Kidney (tissue), 13 donors: ENCODE measurements at regions not wholly inside any gene's neighbourhood (a gene's known extent, or its start where the extent isn't known, plus 50 kb on each side); places are given as distances from the start of the nearest gene placed in this dataset.

Source experiments
- DNase-seq, 5 donors: peaks; one replicate each; pipeline ENCODE4 v3.0.0-alpha.2; 2013 to 2020
- FAIRE-seq: peaks from 2 replicates; lab custom pipeline; 2012; peaks lifted over from hg19 to GRCh38; lab: Jason Lieb, UNC
- H3K27ac ChIP-seq, 2 donors: one replicate each; pipeline ENCODE4 v1.7.0; 2013; ENCODE audit warnings: low read depth in 2 of 2, low read length in 2 of 2, inconsistent platforms in 1 of 2
- H3K27me3 ChIP-seq: one replicate; pipeline ENCODE4 v1.7.1; 2013; ENCODE audit warnings: low read length, inconsistent platforms; ENCODE audit not compliant: control insufficient read depth, insufficient read depth
- H3K36me3 ChIP-seq, 3 donors: one replicate each; pipeline versions ENCODE4 v1.7.0 to v1.7.1; 2013; ENCODE audit warnings: low read length in 3 of 3, control low read depth in 1 of 3, inconsistent platforms in 1 of 3; ENCODE audit not compliant: insufficient read depth in 3 of 3, control insufficient read depth in 2 of 3
- H3K4me1 ChIP-seq, 3 donors: one replicate each; pipeline versions ENCODE4 v1.7.0 to v1.7.1; 2013; ENCODE audit warnings: low read length in 3 of 3, inconsistent platforms in 1 of 3, low read depth in 1 of 3; ENCODE audit not compliant: control insufficient read depth in 2 of 3, insufficient read depth in 2 of 3
- H3K4me3 ChIP-seq, 3 donors: one replicate each; pipeline versions ENCODE4 v1.7.0 to v1.8.1; 2013; ENCODE audit warnings: low read length in 3 of 3, control low read depth in 1 of 3, inconsistent platforms in 1 of 3
- H3K9ac ChIP-seq, 3 donors: one replicate each; pipeline versions ENCODE4 v1.7.0 to v1.7.1; 2013; ENCODE audit warnings: low read length in 3 of 3, control low read depth in 1 of 3, inconsistent platforms in 1 of 3
- H3K9me3 ChIP-seq, 3 donors: one replicate each; pipeline versions ENCODE4 v1.7.0 to v1.7.1; 2013; ENCODE audit warnings: low read length in 3 of 3, control low read depth in 1 of 3, inconsistent platforms in 1 of 3; ENCODE audit not compliant: control insufficient read depth in 2 of 3, insufficient read depth in 1 of 3
- intact Hi-C: fragments of 100-400 bp; cut with DNase I; formaldehyde crosslinking; loops from one replicate; pipeline ENCODE4 v1.11.1; 2022
- TF ChIP-seq, protein P1 (sequence below): IDR thresholded peaks from 3 replicates; pipeline ENCODE4 v1.5.1; 2012; ENCODE audit warnings: mild to moderate bottlenecking, moderate library complexity, borderline replicate concordance; ENCODE audit not compliant: insufficient read depth; ENCODE audit errors: extremely low read depth
- donor health status: control.
- donor health status: control.
- donor health status: control.
- donor health status: control.
- donor health status: control.
- donor health status: DM: yes; HTN: yes; CAD: no.
- donor health status: Normal renal cell carcinoma (clear cell type).

DNA sequence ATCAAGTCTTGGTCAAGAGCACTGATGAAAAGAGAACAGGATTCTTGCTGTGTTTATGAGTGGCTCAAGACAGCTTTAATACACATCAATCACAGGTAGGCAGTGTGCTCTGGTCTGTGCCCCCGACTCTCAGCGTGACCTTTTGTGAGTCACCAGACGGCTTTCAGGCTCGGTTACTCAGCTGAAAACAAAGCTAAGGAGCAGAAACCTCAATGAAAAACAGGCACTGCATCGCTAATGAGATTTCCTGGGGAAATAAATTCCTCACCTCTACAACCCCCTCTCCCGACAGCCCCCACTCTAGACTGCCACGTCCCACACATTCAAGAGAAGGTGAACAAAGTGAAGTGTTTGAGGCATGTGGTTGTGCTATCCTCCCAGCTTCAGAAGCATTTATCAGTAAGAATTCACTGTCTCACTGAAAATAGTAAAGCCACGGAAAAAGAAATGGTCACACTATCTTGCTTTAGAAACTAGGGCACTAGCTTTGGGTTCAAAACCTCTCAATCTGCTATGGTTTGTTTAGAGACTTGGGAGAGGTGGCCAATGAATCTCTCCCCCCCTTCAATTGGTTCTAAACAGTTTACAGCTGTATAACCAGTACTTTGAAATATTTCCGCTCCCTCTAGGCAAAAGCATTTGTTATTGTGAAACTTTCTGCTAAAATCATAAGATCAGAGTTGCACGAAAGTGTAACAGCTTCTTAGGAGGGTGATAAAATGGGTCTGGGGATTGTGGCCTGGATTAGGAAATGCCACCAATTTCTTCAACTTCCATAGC, 199.5 kb upstream of the PMFBP1 start:
- no peaks in the 10 kb centered on the region for H3K9me3 ChIP-seq
- DNase-seq (peak; percentile 79 to 93 (median 86)), FAIRE-seq (no peak)
- H3K9ac ChIP-seq: peak overlapping the region in 1 of 3 donors; percentile 8
- H3K27me3 ChIP-seq: no peaks in the 10 kb centered on the region
- intact Hi-C loops: no loop called here
- H3K27ac ChIP-seq: peak overlapping the region; percentile 17 to 66
- H3K4me3 ChIP-seq: no peak overlapping the region
- H3K4me1 ChIP-seq: peaks cover 4 to 14% (median 12%) of the 10 kb centered on the region in 3 donors
- TF ChIP-seq, protein P1, sequence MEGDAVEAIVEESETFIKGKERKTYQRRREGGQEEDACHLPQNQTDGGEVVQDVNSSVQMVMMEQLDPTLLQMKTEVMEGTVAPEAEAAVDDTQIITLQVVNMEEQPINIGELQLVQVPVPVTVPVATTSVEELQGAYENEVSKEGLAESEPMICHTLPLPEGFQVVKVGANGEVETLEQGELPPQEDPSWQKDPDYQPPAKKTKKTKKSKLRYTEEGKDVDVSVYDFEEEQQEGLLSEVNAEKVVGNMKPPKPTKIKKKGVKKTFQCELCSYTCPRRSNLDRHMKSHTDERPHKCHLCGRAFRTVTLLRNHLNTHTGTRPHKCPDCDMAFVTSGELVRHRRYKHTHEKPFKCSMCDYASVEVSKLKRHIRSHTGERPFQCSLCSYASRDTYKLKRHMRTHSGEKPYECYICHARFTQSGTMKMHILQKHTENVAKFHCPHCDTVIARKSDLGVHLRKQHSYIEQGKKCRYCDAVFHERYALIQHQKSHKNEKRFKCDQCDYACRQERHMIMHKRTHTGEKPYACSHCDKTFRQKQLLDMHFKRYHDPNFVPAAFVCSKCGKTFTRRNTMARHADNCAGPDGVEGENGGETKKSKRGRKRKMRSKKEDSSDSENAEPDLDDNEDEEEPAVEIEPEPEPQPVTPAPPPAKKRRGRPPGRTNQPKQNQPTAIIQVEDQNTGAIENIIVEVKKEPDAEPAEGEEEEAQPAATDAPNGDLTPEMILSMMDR: no peak
- H3K36me3 ChIP-seq: no peaks in the 10 kb centered on the region

DNA sequence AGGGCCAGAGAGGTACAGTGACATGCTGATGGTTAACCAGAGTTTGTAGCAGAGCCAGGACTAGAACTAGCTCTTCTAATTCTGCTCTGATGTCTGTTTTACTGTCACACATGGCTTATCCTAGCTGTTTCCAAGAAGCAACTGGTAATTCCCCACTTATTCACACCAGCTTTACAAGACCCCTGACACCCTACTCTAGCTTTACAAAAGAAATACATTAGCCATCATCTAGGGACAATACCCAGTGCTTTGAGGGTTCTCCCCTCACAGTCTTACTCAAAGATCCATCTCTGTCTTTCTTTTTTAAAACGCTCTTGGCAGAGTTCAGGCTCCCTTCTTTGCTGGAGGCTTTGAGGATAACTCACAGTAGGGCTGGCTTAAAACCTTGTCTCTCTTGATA, 197.3 kb upstream of the PMFBP1 start:
- H3K27ac ChIP-seq: no peak overlapping the region
- no peaks in the 10 kb centered on the region for H3K36me3 ChIP-seq
- H3K9ac ChIP-seq: no peak overlapping the region
- DNase-seq: no peak
- no peaks in the 10 kb centered on the region for H3K27me3 ChIP-seq
- TF ChIP-seq, protein P1: no peak
- no peak overlapping the region for H3K4me3 ChIP-seq
- peaks cover 4 to 14% (median 12%) of the 10 kb centered on the region in 3 donors for H3K4me1 ChIP-seq
- no peaks in the 10 kb centered on the region for H3K9me3 ChIP-seq
- FAIRE-seq: no peak
- intact Hi-C loops: no loop called here

DNA sequence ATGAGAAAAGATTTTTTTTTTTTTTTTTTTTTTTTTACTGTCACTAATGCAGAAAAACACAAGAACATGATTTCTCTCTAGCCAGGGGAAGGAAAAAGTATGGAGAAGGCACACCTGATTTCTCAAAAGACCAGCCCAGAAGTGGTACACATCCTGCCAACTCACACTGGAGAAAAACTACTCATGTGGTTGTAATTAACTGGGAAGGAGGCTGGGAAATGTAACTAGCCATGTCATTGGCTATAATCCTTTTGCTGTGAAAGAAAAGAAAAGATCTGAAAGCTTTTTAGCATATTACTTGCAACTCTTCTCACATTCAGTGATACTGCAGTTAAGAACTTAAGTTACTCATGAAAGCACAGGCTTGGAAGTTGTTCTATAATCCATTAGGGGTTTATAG, 195.9 kb upstream of the PMFBP1 start:
- Histone ChIP-seq H3K36me3 (no peaks in the 10 kb centered on the region), H3K4me3 (no peak overlapping the region), H3K9ac (no peak overlapping the region), H3K4me1 (peaks cover 4 to 11% (median 8%) of the 10 kb centered on the region in 3 donors), H3K27me3 (no peaks in the 10 kb centered on the region), H3K27ac (no peak overlapping the region), H3K9me3 (no peaks in the 10 kb centered on the region)
- TF ChIP-seq, protein P1: no peak
- intact Hi-C loops: no loop called here
- DNase-seq: no peak
- no peak for FAIRE-seq
